ENCODE measurements at regions not wholly inside any gene's neighbourhood (a gene's known extent, or its start where the extent isn't known, plus 50 kb on each side); places are given as distances from the start of the nearest gene placed in this dataset.

- H3K4me2 ChIP-seq (ENCODE audit: insufficient read depth, insufficient read length, low read length) = no peak overlapping the region
- peaks cover 38 to 46% of the 10 kb centered on the region in 2 experiments for H3K9me3 Mint-ChIP-seq
- no peaks in the 10 kb centered on the region for H3K79me2 ChIP-seq (ENCODE audit: insufficient read depth, low read length)
- no peaks in the 10 kb centered on the region for H3K23me2 ChIP-seq (ENCODE audit: insufficient read length, low read depth, low read length, poor library complexity, severe bottlenecking)
- H2BK20ac ChIP-seq (ENCODE audit: low read depth, low read length, poor library complexity, severe bottlenecking) = no peak overlapping the region
- no peak overlapping the region for H3K4me3 Mint-ChIP-seq
- no peaks in the 10 kb centered on the region for H3K4me1 Mint-ChIP-seq
- no peak overlapping the region for H3K27ac Mint-ChIP-seq
- H2BK15ac ChIP-seq (ENCODE audit: low read depth, low read length) = no peak overlapping the region
- no peaks in the 10 kb centered on the region for H3K79me1 ChIP-seq (ENCODE audit: insufficient read depth, low read depth, low read length, poor library complexity, severe bottlenecking)
- peaks cover 5 to 9% (median 8%) of the 10 kb centered on the region in 3 experiments; a peak in 5 of 7 replicates for H3K36me3 Mint-ChIP-seq (ENCODE audit: insufficient read depth in 1 of 3, low read depth in 3 of 3)
- H4K91ac ChIP-seq (ENCODE audit: insufficient read length, low read depth, low read length) = no peak overlapping the region
- no peak overlapping the region for H2BK12ac ChIP-seq (ENCODE audit: insufficient read length, low read depth, low read length)
- H3K18ac ChIP-seq (ENCODE audit: insufficient read length, low read depth, low read length) = no peak overlapping the region
- no peak overlapping the region for H2BK5ac ChIP-seq (ENCODE audit: insufficient read length, low read length)
- H3K4ac ChIP-seq (ENCODE audit: low read depth, low read length) = no peak overlapping the region
- H2AFZ ChIP-seq (ENCODE audit: low read length) = no peak overlapping the region
- no peak for TF ChIP-seq CTCF (conservative IDR thresholded peaks at IDR 0.05)
- H2AK5ac ChIP-seq (ENCODE audit: insufficient read length, low read length) = no peak overlapping the region
- no peak overlapping the region for H3K27ac ChIP-seq (ENCODE audit: insufficient read length, low read depth, low read length)
- no peak for DNase-seq
- H3K9me3 ChIP-seq (ENCODE audit: control insufficient read depth, low read depth, low read length) = peaks cover 10% of the 10 kb centered on the region
- no peaks in the 10 kb centered on the region for H3K27me3 ChIP-seq (ENCODE audit: insufficient read depth, low read length)
- no peak overlapping the region for H4K8ac ChIP-seq (replicated peaks; ENCODE audit: insufficient read length, low read depth, low read length)
- no peak overlapping the region for H4K5ac ChIP-seq (ENCODE audit: insufficient read length, low read depth, low read length)
- H2BK120ac ChIP-seq (ENCODE audit: low read depth, low read length, poor library complexity, severe bottlenecking) = no peak overlapping the region
- H3K4me1 ChIP-seq (ENCODE audit: insufficient read depth, low read length) = no peaks in the 10 kb centered on the region
- H4K20me1 ChIP-seq (ENCODE audit: control insufficient read depth, insufficient read depth, insufficient read length) = no peaks in the 10 kb centered on the region
- H3T11ph ChIP-seq (ENCODE audit: low read length) = no peak overlapping the region
- H3K27me3 Mint-ChIP-seq (ENCODE audit: low read depth) = peaks cover 12% of the 10 kb centered on the region
- H3K14ac ChIP-seq (ENCODE audit: insufficient read depth, low read length) = no peak overlapping the region
- no peak overlapping the region for H3K56ac ChIP-seq (ENCODE audit: insufficient read length, low read depth, low read length)
- no peak overlapping the region for H3K9ac ChIP-seq (ENCODE audit: extremely low read depth, insufficient read length, low read length)
- H3K23ac ChIP-seq (ENCODE audit: insufficient read length, low read depth, low read length) = no peak overlapping the region
- WGBS (ENCODE audit: extremely low coverage, insufficient read length, low lambda C conversion rate) = no CpG with 5 or more reads among the region's 9 CpGs
Observed at GRCh38 chr16:88281858-88282563, 100.7 kb upstream of the ZNF469 start.

Data from H9 (cell line).